Fibroblast of skin of right biceps (primary cell): ENCODE measurements at regions not wholly inside any gene's neighbourhood (a gene's known extent, or its start where the extent isn't known, plus 50 kb on each side); places are given as distances from the start of the nearest gene placed in this dataset.

ENCODE experiments used
- DNase-seq: peaks from one replicate; pipeline ENCODE4 v3.0.0-alpha.2; 2013

GRCh38 chr6:23983735-23984134 is 142.3 kb upstream of the NRSN1 start:
- DNase-seq = no peak

GRCh38 chr6:23985015-23985414 is 141.0 kb upstream of the NRSN1 start:
- no peak for DNase-seq

GRCh38 chr6:23989885-23990533 is 136.0 kb upstream of the NRSN1 start:
- DNase-seq = no peak

GRCh38 chr6:23994013-23994412 is 132.0 kb upstream of the NRSN1 start:
- DNase-seq = no peak

GRCh38 chr6:24004062-24004461 is 122.0 kb upstream of the NRSN1 start:
- DNase-seq = peak; percentile 58

- DNase-seq = peak; percentile 5
Measured at GRCh38 chr6:24004659-24005058, 121.4 kb upstream of the NRSN1 start.

- no peak for DNase-seq
Measured at GRCh38 chr6:24006254-24006653, 119.8 kb upstream of the NRSN1 start.

GRCh38 chr6:24009319-24009718 is 116.7 kb upstream of the NRSN1 start:
- no peak for DNase-seq

GRCh38 chr6:24010133-24010532 is 115.9 kb upstream of the NRSN1 start:
- DNase-seq = no peak

GRCh38 chr6:24016286-24016685 is 109.7 kb upstream of the NRSN1 start:
- DNase-seq = no peak

- DNase-seq = no peak
Measured at GRCh38 chr6:24016857-24017256, 109.2 kb upstream of the NRSN1 start.

- DNase-seq = no peak
Measured at GRCh38 chr6:24019393-24019792, 106.6 kb upstream of the NRSN1 start.

- DNase-seq = no peak
Measured at GRCh38 chr6:24019830-24020229, 106.2 kb upstream of the NRSN1 start.

- no peak for DNase-seq
Measured at GRCh38 chr6:24026050-24026449, 100.0 kb upstream of the NRSN1 start.

GRCh38 chr6:24031496-24031895 is 94.5 kb upstream of the NRSN1 start:
- no peak for DNase-seq

GRCh38 chr6:24032896-24033688 is 92.9 kb upstream of the NRSN1 start:
- no peak for DNase-seq

GRCh38 chr6:24043848-24044247 is 82.2 kb upstream of the NRSN1 start:
- no peak for DNase-seq

- DNase-seq = no peak
Measured at GRCh38 chr6:24051942-24052589, 73.9 kb upstream of the NRSN1 start.

- no peak for DNase-seq
Measured at GRCh38 chr6:24052590-24052961, 73.4 kb upstream of the NRSN1 start.

- no peak for DNase-seq
Measured at GRCh38 chr6:24053057-24053456, 73.0 kb upstream of the NRSN1 start.

- no peak for DNase-seq
Measured at GRCh38 chr6:24054388-24054787, 71.6 kb upstream of the NRSN1 start.

- DNase-seq = no peak
Measured at GRCh38 chr6:24056567-24056966, 69.4 kb upstream of the NRSN1 start.

- no peak for DNase-seq
Measured at GRCh38 chr6:24057030-24057429, 69.0 kb upstream of the NRSN1 start.
